ENCODE measurements at regions not wholly inside any gene's neighbourhood (a gene's known extent, or its start where the extent isn't known, plus 50 kb on each side); places are given as distances from the start of the nearest gene placed in this dataset.

- Histone ChIP-seq H3K27ac (ENCODE audit: low read depth in 1 of 2, low read length in 2 of 2) (no peak overlapping the region), H3K4me3 (ENCODE audit: low read depth in 1 of 3, low read length in 3 of 3) (no peak overlapping the region), H3K27me3 (ENCODE audit: control insufficient read depth in 4 of 4, insufficient read depth in 4 of 4, low read length in 3 of 4) (no peaks in the 10 kb centered on the region), H3K36me3 (ENCODE audit: control insufficient read depth in 4 of 4, insufficient read depth in 3 of 4, low read depth in 1 of 4, low read length in 3 of 4) (no peaks in the 10 kb centered on the region), H3K4me1 (ENCODE audit: control insufficient read depth in 4 of 4, insufficient read depth in 4 of 4, low read length in 3 of 4) (no peaks in the 10 kb centered on the region), H3K9ac (ENCODE audit: low read depth in 1 of 2, low read length in 2 of 2) (no peak overlapping the region), H3K9me3 (ENCODE audit: control insufficient read depth in 4 of 4, low read length in 3 of 4) (peaks cover 0 to 6% (median 0%) of the 10 kb centered on the region in 4 donors)
- DNase-seq (ENCODE audit: low spot score) = no peak
- no peak for TF ChIP-seq RAD21 (IDR thresholded peaks at IDR 0.05)
- no peak for TF ChIP-seq ATF3 (IDR thresholded peaks at IDR 0.05)
- TF ChIP-seq YY1 (IDR thresholded peaks at IDR 0.05) = no peak
- TF ChIP-seq RXRA (IDR thresholded peaks at IDR 0.05) = no peak
- TF ChIP-seq TAF1 (conservative IDR thresholded peaks at IDR 0.05) = no peak
- TF ChIP-seq CTCF (IDR thresholded peaks at IDR 0.05; ENCODE audit: low read depth, low read length, missing input control) = no peak
- no peak for TF ChIP-seq JUND (IDR thresholded peaks at IDR 0.05)
- TF ChIP-seq HNF4A (conservative IDR thresholded peaks at IDR 0.05) = no peak
- no peak for TF ChIP-seq MAX (IDR thresholded peaks at IDR 0.05)
- TF ChIP-seq ZBTB33 (IDR thresholded peaks at IDR 0.05) = no peak
- no peak for TF ChIP-seq NR2F2 (IDR thresholded peaks at IDR 0.05)
- WGBS = 55% methylated on average over 2 of the region's 2 CpGs
These were observed 220.8 kb upstream of the ZP4 start for GRCh38 chr1:238111516-238111915.

- no peaks in the 10 kb centered on the region for H3K27me3 ChIP-seq (ENCODE audit: control insufficient read depth in 4 of 4, insufficient read depth in 4 of 4, low read length in 3 of 4)
- H3K9ac ChIP-seq (ENCODE audit: low read depth in 1 of 2, low read length in 2 of 2) = no peak overlapping the region
- peaks cover 0 to 6% (median 0%) of the 10 kb centered on the region in 4 donors for H3K9me3 ChIP-seq (ENCODE audit: control insufficient read depth in 4 of 4, low read length in 3 of 4)
- H3K4me1 ChIP-seq (ENCODE audit: control insufficient read depth in 4 of 4, insufficient read depth in 4 of 4, low read length in 3 of 4) = no peaks in the 10 kb centered on the region
- no peak for DNase-seq (ENCODE audit: low spot score)
- H3K36me3 ChIP-seq (ENCODE audit: control insufficient read depth in 4 of 4, insufficient read depth in 3 of 4, low read depth in 1 of 4, low read length in 3 of 4) = no peaks in the 10 kb centered on the region
- H3K4me3 ChIP-seq (ENCODE audit: low read depth in 1 of 3, low read length in 3 of 3) = no peak overlapping the region
- 32% methylated on average over 1 of the region's 1 CpG for WGBS
- TF ChIP-seq HNF4A (conservative IDR thresholded peaks at IDR 0.05) = no peak
- TF ChIP-seq ZBTB33 (IDR thresholded peaks at IDR 0.05) = no peak
- TF ChIP-seq CTCF (IDR thresholded peaks at IDR 0.05; ENCODE audit: low read depth, low read length, missing input control) = no peak
- TF ChIP-seq FOXA2 (IDR thresholded peaks at IDR 0.05) = no peak
- TF ChIP-seq NR2F2 (IDR thresholded peaks at IDR 0.05) = no peak
- TF ChIP-seq RXRA (IDR thresholded peaks at IDR 0.05) = no peak
- TF ChIP-seq EGR1 (IDR thresholded peaks at IDR 0.05; ENCODE audit: low read depth in 2 of 2) = no peak
- no peak overlapping the region for H3K27ac ChIP-seq (ENCODE audit: low read depth in 1 of 2, low read length in 2 of 2)
These were observed 220.4 kb upstream of the ZP4 start for GRCh38 chr1:238111081-238111480.
